Body of pancreas (tissue), 4 donors: ENCODE measurements at regions not wholly inside any gene's neighbourhood (a gene's known extent, or its start where the extent isn't known, plus 50 kb on each side); places are given as distances from the start of the nearest gene placed in this dataset.

Source experiments
- ATAC-seq: fragments of 150-250 bp; one replicate; pipeline ENCODE4 v1.9.1; 2016
- DNase-seq, 4 donors: peaks; one replicate each; pipeline ENCODE4 v3.0.0-alpha.2; 2019
- H3K27ac ChIP-seq, 4 donors: fragments of 200-600 bp; sonication (generic); 1 replicate in 3 of 4; 2 replicates in 1 of 4; pipeline versions ENCODE4 v1.5.1 to v1.6.1; 2016 to 2019; ENCODE audit warnings: mild to moderate bottlenecking in 1 of 4, mixed read lengths in 1 of 4, moderate library complexity in 1 of 4
- H3K27me3 ChIP-seq, 2 donors: fragments of 200-600 bp; sonication (generic); one replicate each; pipeline ENCODE4 v1.6.0; 2016; ENCODE audit warnings: mild to moderate bottlenecking in 1 of 2
- H3K36me3 ChIP-seq, 2 donors: fragments of 200-600 bp; sonication (generic); replicated peaks in 1 of 2; 2 replicates each; pipeline ENCODE4 v1.5.1; 2016; ENCODE audit warnings: low read depth in 2 of 2; ENCODE audit not compliant: insufficient read depth in 1 of 2
- H3K4me1 ChIP-seq: fragments of 200-600 bp; sonication (generic); one replicate; pipeline ENCODE4 v1.6.0; 2016
- H3K4me3 ChIP-seq, 2 donors: fragments of 200-600 bp; sonication (generic); 1 replicate in 1 of 2; 2 replicates in 1 of 2; pipeline ENCODE4 v1.5.1; 2016 to 2019
- H3K9me3 ChIP-seq, 3 donors: fragments of 200-600 bp; sonication (generic); 1 replicate in 2 of 3; 2 replicates in 1 of 3; pipeline ENCODE4 v1.5.1; 2016
- CTCF ChIP-seq, 7 experiments: fragments of 450-650 bp in 4 of 7; fragments of 200-600 bp in 3 of 7; sonication (generic) in 3 of 7; IDR thresholded peaks; one replicate each; pipeline ENCODE4 v1.5.1; 2016 to 2019; ENCODE audit warnings: antibody characterized with exemption in 7 of 7
- POLR2A ChIP-seq, 3 donors: fragments of 450-650 bp; IDR thresholded peaks; one replicate each; pipeline ENCODE4 v1.6.1; 2016; ENCODE audit warnings: antibody characterized with exemption in 3 of 3, mild to moderate bottlenecking in 2 of 3
- WGBS, 2 donors: methylation state at CpG; one replicate each; pipeline ENCODE4 v1.1.5; 2017; 5-methylcytosine and 5-hydroxymethylcytosine counted together
- intact Hi-C: fragments of 100-400 bp; cut with DNase I; formaldehyde crosslinking; loops from one replicate; pipeline ENCODE4 v1.15.1; 2023

- Histone ChIP-seq H3K27me3 (no peaks in the 10 kb centered on the region), H3K36me3 (no peaks in the 10 kb centered on the region), H3K9me3 (no peaks in the 10 kb centered on the region), H3K4me1 (no peaks in the 10 kb centered on the region), H3K27ac (no peak overlapping the region), H3K4me3 (no peak overlapping the region)
- DNase-seq: peak in 2 of 4 donors; percentile 2 to 5
- ATAC-seq: no peak
- 75 to 77% methylated on average over 15 to 16 of the region's 16 CpGs for WGBS, 2 donors
- TF ChIP-seq CTCF (IDR thresholded peaks at IDR 0.05) (no peak), POLR2A (IDR thresholded peaks at IDR 0.05) (no peak)
- intact Hi-C loops: no loop called here
These were observed 151.3 kb upstream of the FAM20C start for GRCh38 chr7:40799-41750.

GRCh38 chr7:41917-42565, 150.3 kb upstream of the FAM20C start:
- Histone ChIP-seq H3K9me3 (no peaks in the 10 kb centered on the region), H3K27ac (no peak overlapping the region), H3K27me3 (no peaks in the 10 kb centered on the region), H3K4me3 (no peak overlapping the region), H3K36me3 (no peaks in the 10 kb centered on the region), H3K4me1 (no peaks in the 10 kb centered on the region)
- intact Hi-C loops: no loop called here
- 60 to 76% methylated on average over 10 of the region's 10 CpGs for WGBS, 2 donors
- DNase-seq (peak in 2 of 4 donors; percentile 1), ATAC-seq (no peak)
- no peak for TF ChIP-seq CTCF (IDR thresholded peaks at IDR 0.05)
- TF ChIP-seq POLR2A (IDR thresholded peaks at IDR 0.05): no peak

GRCh38 chr7:43791-44540, 148.4 kb upstream of the FAM20C start:
- Histone ChIP-seq H3K9me3 (no peaks in the 10 kb centered on the region), H3K36me3 (no peaks in the 10 kb centered on the region), H3K27me3 (no peaks in the 10 kb centered on the region), H3K4me3 (no peak overlapping the region), H3K27ac (no peak overlapping the region), H3K4me1 (no peaks in the 10 kb centered on the region)
- DNase-seq (peak in 1 of 4 donors; percentile 6), ATAC-seq (no peak)
- WGBS, 2 donors: 91 to 92% methylated on average over 14 of the region's 14 CpGs
- intact Hi-C loops: no loop called here
- no peak for TF ChIP-seq CTCF (IDR thresholded peaks at IDR 0.05)
- no peak for TF ChIP-seq POLR2A (IDR thresholded peaks at IDR 0.05)

- Histone ChIP-seq H3K9me3 (no peaks in the 10 kb centered on the region), H3K36me3 (no peaks in the 10 kb centered on the region), H3K4me3 (no peak overlapping the region), H3K27ac (no peak overlapping the region), H3K27me3 (no peaks in the 10 kb centered on the region), H3K4me1 (no peaks in the 10 kb centered on the region)
- intact Hi-C loops: no loop called here
- WGBS, 2 donors: 79 to 81% methylated on average over 12 of the region's 12 CpGs
- TF ChIP-seq CTCF (IDR thresholded peaks at IDR 0.05) (no peak), POLR2A (IDR thresholded peaks at IDR 0.05) (no peak)
- DNase-seq: peak in 2 of 4 donors; percentile 2 to 3
- no peak for ATAC-seq
These were observed 147.9 kb upstream of the FAM20C start for GRCh38 chr7:44541-44896.
